Activated T-cell treated with anti-CD3 and anti-CD28 coated beads, Interleukin-2, amount 50 U/mL, for 24 hours (primary cell): ENCODE measurements at regions not wholly inside any gene's neighbourhood (a gene's known extent, or its start where the extent isn't known, plus 50 kb on each side); places are given as distances from the start of the nearest gene placed in this dataset.
"Not testable (repeated sequence)": the region's sequence is repeated elsewhere in the genome, so short reads cannot be mapped to it uniquely, and the experiment has no call there.

Experiments
- DNase-seq: peaks from one replicate; pipeline ENCODE4 v3.0.0-alpha.2; 2020
- H3K27ac Mint-ChIP-seq: 2 replicates; pipeline ENCODE4 v1.8.0; 2020; ENCODE audit warnings: mild to moderate bottlenecking, mixed read lengths
- H3K27me3 Mint-ChIP-seq: 2 replicates; pipeline ENCODE4 v1.8.0; 2020; ENCODE audit warnings: mixed read lengths
- H3K36me3 Mint-ChIP-seq: 2 replicates; pipeline ENCODE4 v1.8.0; 2020; ENCODE audit warnings: low read depth, mixed read lengths
- H3K4me1 Mint-ChIP-seq: 2 replicates; pipeline ENCODE4 v1.8.0; 2020; ENCODE audit warnings: low read depth, mixed read lengths
- H3K4me3 Mint-ChIP-seq: 2 replicates; pipeline ENCODE4 v1.8.0; 2020; ENCODE audit warnings: mild to moderate bottlenecking, moderate library complexity, mixed read lengths
- H3K9me3 Mint-ChIP-seq: 2 replicates; pipeline ENCODE4 v1.8.0; 2020; ENCODE audit warnings: mixed read lengths

GRCh38 chr17:63196772-63197335 lies 230.8 kb downstream of the TANC2 start:
- no peak overlapping the region for H3K4me3 Mint-ChIP-seq
- H3K27ac Mint-ChIP-seq: no peak overlapping the region
- H3K4me1 Mint-ChIP-seq: peaks cover 10% of the 10 kb centered on the region
- no peaks in the 10 kb centered on the region for H3K9me3 Mint-ChIP-seq
- no peaks in the 10 kb centered on the region for H3K27me3 Mint-ChIP-seq
- no peak for DNase-seq
- peaks cover 18% of the 10 kb centered on the region for H3K36me3 Mint-ChIP-seq

DNA sequence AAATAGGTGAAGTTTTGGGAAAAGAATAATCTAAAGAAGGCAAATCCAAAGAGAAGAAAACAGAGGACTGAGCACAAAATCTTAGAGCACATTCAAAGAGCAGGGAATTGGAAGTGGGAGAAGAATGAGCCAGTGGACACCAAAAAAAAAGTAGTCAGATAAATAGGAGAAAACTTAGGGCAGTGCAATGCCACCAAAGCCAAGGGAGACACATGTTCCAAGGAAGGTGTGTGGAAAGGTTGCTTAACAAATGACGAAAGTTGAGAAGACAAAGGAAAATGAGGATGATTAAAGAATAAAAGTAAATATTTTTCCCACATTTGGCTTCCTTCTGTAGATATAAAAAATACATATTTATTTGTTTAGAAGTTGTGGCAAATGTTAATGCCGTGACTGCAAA lies 237.6 kb downstream of the TANC2 start:
- Mint-ChIP-seq H3K36me3 (peaks cover 32% of the 10 kb centered on the region), H3K4me3 (no peak overlapping the region), H3K27ac (no peak overlapping the region)

GRCh38 chr17:63221939-63222338 lies 224.2 kb downstream of the CYB561 start:
- H3K27ac Mint-ChIP-seq: no peak overlapping the region
- no peak overlapping the region for H3K4me3 Mint-ChIP-seq
- no peaks in the 10 kb centered on the region for H3K36me3 Mint-ChIP-seq
- no peak for DNase-seq
- H3K9me3 Mint-ChIP-seq: peaks cover 4% of the 10 kb centered on the region
- peaks cover 5% of the 10 kb centered on the region for H3K4me1 Mint-ChIP-seq
- H3K27me3 Mint-ChIP-seq: no peaks in the 10 kb centered on the region

More for the DNA sequence above, 237.6 kb downstream of the TANC2 start:
- Mint-ChIP-seq H3K27me3 (no peaks in the 10 kb centered on the region), H3K9me3 (peaks cover 15% of the 10 kb centered on the region), H3K4me1 (no peaks in the 10 kb centered on the region)
- DNase-seq: no peak

GRCh38 chr17:63222655-63223054 lies 223.5 kb downstream of the CYB561 start:
- Mint-ChIP-seq H3K4me3 (no peak overlapping the region), H3K4me1 (peaks cover 5% of the 10 kb centered on the region), H3K27ac (no peak overlapping the region), H3K27me3 (no peaks in the 10 kb centered on the region), H3K36me3 (no peaks in the 10 kb centered on the region), H3K9me3 (peaks cover 4% of the 10 kb centered on the region)
- no peak for DNase-seq

GRCh38 chr17:63223212-63223911 lies 222.7 kb downstream of the CYB561 start:
- no peak overlapping the region for H3K4me3 Mint-ChIP-seq
- H3K36me3 Mint-ChIP-seq: no peaks in the 10 kb centered on the region
- peaks cover 4% of the 10 kb centered on the region for H3K9me3 Mint-ChIP-seq

DNA sequence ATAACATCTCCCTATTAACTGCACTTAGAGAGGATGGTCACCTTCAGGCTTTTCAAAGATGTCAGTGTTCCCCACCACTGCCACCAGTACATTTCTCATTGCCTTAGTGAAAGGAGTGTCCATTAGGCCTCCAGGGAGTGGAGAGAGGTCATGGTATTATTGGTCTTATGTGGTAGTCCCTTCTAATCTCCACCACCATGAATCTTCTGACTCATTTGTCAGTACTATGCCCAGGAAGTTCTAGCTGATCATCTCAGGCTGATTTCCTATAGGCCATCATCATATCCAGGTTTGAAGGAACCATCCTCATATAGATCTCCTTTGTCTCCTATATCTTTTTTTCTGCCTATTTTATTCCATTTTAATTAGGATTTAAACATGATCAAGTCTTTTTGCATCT lies 221.5 kb downstream of the CYB561 start:
- H3K36me3 Mint-ChIP-seq: no peaks in the 10 kb centered on the region
- H3K4me3 Mint-ChIP-seq: no peak overlapping the region
- DNase-seq: no peak
- peaks cover 5% of the 10 kb centered on the region for H3K4me1 Mint-ChIP-seq
- no peak overlapping the region for H3K27ac Mint-ChIP-seq
- H3K9me3 Mint-ChIP-seq: peaks cover 4% of the 10 kb centered on the region
- no peaks in the 10 kb centered on the region for H3K27me3 Mint-ChIP-seq

More at GRCh38 chr17:63223212-63223911, 222.7 kb downstream of the CYB561 start:
- DNase-seq: no peak
- Mint-ChIP-seq H3K4me1 (peaks cover 5% of the 10 kb centered on the region), H3K27me3 (no peaks in the 10 kb centered on the region), H3K27ac (no peak overlapping the region)

DNA sequence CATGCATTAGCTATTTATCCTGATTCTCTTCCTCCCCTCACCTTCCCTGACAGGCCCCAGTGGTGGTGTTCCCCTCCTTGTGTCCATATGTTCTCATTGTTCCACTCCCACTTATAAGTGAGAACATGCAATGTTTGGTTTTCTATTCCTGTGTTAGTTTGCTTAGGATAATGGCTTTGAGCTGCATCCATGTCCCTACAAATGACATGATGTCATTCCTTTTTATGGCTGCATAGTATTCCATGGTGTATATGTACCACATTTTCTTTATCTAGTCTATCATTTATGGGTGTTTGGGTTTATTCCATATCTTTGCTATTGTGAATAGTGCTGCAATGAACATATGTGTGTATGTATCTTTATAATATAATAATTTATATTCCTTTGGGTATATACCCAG lies 219.4 kb downstream of the CYB561 start:
- not testable (repeated sequence) for H3K27me3 Mint-ChIP-seq, H3K27ac Mint-ChIP-seq, H3K4me1 Mint-ChIP-seq, DNase-seq, H3K4me3 Mint-ChIP-seq
- Mint-ChIP-seq H3K9me3 (peaks cover 19% of the 10 kb centered on the region), H3K36me3 (peaks cover 13% of the 10 kb centered on the region)

GRCh38 chr17:63231015-63231620 lies 215.0 kb downstream of the CYB561 start:
- H3K27me3 Mint-ChIP-seq, H3K27ac Mint-ChIP-seq, DNase-seq, H3K4me1 Mint-ChIP-seq, H3K4me3 Mint-ChIP-seq: not testable (repeated sequence)
- H3K9me3 Mint-ChIP-seq: peaks cover 21% of the 10 kb centered on the region
- peaks cover 18% of the 10 kb centered on the region for H3K36me3 Mint-ChIP-seq

DNA sequence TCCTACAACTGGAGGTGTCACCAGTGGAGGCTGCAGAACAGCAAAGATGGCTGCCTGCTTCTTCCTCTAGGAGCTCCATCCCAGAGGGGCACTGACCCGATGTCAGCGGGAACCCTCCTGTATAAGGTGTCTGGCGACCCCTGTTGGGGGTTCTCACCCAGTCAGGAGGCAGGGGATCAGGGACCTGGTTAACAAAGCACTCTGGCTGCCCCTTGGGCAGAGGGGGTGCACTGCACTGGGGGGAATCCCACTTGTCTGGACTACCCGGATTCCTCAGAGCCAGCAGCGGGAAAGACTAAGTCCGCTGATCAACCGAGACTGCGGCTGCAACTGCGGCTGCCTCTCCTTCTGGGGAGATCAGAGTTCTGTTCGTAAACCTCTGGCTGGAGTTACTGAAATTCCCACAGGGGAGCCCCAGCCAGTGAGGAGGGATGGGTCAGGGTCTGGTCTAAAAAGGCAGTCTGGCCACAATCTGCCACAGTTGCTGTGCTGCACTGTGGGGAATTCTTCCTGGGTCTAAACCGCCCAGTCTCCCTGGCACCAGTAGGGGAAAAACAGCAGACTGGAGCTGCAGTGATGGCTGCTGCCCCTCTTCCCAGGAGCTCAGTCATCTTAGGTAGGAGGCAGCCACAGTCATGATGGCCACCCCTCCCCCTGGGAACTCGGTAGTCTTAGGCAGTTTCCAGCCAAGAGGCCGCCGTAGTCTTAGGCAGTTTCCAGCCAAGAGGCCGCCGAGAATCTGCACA lies 213.4 kb downstream of the CYB561 start:
- DNase-seq: no peak
- Mint-ChIP-seq H3K36me3 (peaks cover 20% of the 10 kb centered on the region), H3K4me1 (no peaks in the 10 kb centered on the region), H3K27me3 (no peaks in the 10 kb centered on the region), H3K9me3 (peaks cover 17% of the 10 kb centered on the region), H3K4me3 (no peak overlapping the region), H3K27ac (no peak overlapping the region)

DNA sequence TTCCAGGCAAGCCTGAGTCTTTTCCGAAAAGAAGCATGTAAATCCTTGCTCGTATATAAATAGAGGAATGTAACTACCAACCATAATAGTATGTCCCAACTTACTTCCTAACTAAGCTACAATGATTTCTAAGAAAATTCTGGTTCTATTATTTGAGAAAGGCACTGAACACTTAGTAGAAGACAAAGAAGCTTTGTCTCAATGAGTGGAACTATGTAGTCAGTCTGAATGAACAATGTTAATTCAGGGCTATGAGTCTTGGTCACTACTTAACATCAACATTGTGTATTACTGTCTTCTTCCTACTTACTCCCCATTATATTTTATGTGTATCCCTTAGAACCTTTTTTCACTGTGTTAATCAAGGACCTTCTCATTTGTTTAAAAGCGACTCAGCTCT lies 206.0 kb downstream of the CYB561 start:
- Mint-ChIP-seq H3K9me3 (no peaks in the 10 kb centered on the region), H3K4me3 (no peak overlapping the region), H3K27me3 (no peaks in the 10 kb centered on the region), H3K27ac (no peak overlapping the region), H3K36me3 (peaks cover 21% of the 10 kb centered on the region), H3K4me1 (no peaks in the 10 kb centered on the region)
- no peak for DNase-seq

DNA sequence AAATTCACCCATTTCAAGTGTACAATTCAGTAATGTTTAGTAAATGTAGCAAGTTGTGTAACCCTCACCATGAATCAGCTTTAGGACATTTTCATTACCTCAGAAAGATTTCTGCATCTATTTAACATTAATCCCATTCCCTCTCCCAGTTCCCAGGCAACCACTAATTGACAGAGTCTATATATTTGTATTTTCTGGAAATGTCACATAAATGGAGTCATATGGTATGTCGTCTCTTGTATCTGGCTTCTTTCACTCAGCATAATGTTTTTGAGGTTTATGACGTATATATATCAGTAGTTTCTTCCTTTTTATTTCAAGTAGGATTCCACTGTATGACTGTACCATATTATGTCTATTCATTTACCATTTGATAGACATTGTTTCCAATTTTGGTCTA lies 199.8 kb downstream of the CYB561 start:
- Mint-ChIP-seq H3K9me3 (no peaks in the 10 kb centered on the region), H3K4me1 (no peaks in the 10 kb centered on the region), H3K4me3 (no peak overlapping the region), H3K27ac (no peak overlapping the region), H3K27me3 (no peaks in the 10 kb centered on the region), H3K36me3 (peaks cover 7% of the 10 kb centered on the region)
- no peak for DNase-seq

DNA sequence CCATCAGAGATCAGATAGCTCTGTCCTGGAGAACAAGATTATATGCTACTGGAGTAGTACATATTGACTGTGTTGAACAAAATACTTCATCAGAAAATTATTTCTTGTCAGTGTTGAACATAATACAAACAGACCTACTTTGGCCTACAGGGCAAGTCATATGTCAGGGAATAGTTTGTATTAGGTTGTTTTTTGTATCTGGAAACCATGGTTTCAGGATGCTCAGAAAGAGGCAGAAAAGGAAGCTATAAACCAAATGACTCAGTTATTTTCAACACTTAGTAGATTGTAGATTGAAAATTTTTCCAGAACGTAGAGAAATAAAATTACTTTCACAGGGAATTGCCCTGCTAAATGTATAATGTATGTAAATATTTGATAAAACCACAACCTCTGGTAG lies 198.4 kb downstream of the CYB561 start:
- Mint-ChIP-seq H3K27ac (no peak overlapping the region), H3K4me1 (no peaks in the 10 kb centered on the region), H3K27me3 (no peaks in the 10 kb centered on the region), H3K36me3 (peaks cover 7% of the 10 kb centered on the region), H3K9me3 (no peaks in the 10 kb centered on the region), H3K4me3 (no peak overlapping the region)
- DNase-seq: no peak

- Mint-ChIP-seq H3K36me3 (no peaks in the 10 kb centered on the region), H3K27ac (no peak overlapping the region), H3K4me3 (no peak overlapping the region), H3K9me3 (peaks cover under 1% of the 10 kb centered on the region), H3K27me3 (no peaks in the 10 kb centered on the region), H3K4me1 (no peaks in the 10 kb centered on the region)
- no peak for DNase-seq
These were observed 196.7 kb downstream of the CYB561 start for GRCh38 chr17:63249256-63250004.

GRCh38 chr17:63250830-63251229 lies 195.3 kb downstream of the CYB561 start:
- Mint-ChIP-seq H3K36me3 (no peaks in the 10 kb centered on the region), H3K27me3 (no peaks in the 10 kb centered on the region), H3K9me3 (peaks cover 9% of the 10 kb centered on the region), H3K27ac (no peak overlapping the region), H3K4me3 (no peak overlapping the region), H3K4me1 (no peaks in the 10 kb centered on the region)
- no peak for DNase-seq
